Right renal cortex interstitium (tissue), 3 donors: ENCODE measurements at regions not wholly inside any gene's neighbourhood (a gene's known extent, or its start where the extent isn't known, plus 50 kb on each side); places are given as distances from the start of the nearest gene placed in this dataset.

Experiments used
- DNase-seq, 3 donors: peaks; one replicate each; pipeline ENCODE4 v3.0.0-alpha.2; 2013; ENCODE audit warnings: low read depth in 3 of 3, low spot score in 2 of 3

GRCh38 chr3:76842216-76842615 lies 197.7 kb upstream of the ROBO2 start:
- DNase-seq, result no peak

DNA sequence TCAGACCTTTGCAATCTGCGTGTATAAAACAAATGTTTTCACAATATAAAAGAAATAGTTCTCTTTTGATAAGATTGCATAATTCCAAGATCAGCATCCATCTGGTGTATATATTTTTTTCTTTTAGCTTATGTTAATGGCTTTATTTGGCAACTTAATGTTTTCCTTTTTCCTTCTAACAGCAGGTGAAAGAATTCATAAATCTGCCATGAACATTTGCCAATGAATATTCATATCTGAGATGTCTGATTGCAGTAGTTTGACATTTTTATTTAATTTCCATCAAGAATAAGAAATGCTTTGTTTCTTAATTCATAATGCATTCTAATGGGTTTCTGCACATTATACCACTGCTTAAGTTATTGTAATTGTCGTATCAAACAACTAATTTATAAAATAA lies 184.4 kb upstream of the ROBO2 start:
- no peak for DNase-seq

DNA sequence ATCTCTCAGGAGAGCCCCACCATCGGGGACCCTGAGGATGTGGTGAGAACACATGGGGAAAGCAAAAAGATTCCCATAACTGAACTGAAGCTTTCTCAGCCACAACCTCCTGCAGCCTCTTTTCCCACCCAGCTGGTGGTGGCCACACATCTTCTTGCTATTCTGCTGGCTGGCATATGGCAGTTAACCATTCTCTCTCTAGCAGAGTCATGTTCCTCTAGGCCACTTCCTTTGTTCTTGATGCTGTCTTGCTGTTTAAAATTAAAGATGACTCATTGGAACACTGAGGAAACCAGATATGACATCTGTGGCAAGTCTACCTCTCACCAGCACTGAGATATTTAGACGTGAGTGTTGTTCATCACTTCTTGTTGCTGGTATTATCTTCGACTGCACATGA lies 180.3 kb upstream of the ROBO2 start:
- no peak for DNase-seq

DNA sequence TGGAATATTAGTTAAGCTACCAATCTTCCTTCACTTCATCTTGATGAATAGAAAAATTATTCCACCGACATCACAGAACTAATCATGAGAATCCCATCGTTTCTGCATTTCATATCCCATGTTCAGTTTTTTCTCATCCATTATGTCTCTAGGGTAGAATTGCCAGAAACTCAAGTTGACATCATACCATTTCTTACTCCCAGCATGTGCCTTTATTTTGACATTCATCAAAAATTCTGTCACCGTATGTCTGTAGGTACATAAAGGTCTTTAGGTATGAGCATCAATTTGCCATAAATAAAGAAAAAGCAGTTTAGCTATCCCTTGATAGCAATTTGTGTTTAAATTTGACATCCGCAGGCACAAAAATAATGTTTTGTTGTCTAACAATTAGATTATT lies 175.5 kb upstream of the ROBO2 start:
- no peak for DNase-seq

DNA sequence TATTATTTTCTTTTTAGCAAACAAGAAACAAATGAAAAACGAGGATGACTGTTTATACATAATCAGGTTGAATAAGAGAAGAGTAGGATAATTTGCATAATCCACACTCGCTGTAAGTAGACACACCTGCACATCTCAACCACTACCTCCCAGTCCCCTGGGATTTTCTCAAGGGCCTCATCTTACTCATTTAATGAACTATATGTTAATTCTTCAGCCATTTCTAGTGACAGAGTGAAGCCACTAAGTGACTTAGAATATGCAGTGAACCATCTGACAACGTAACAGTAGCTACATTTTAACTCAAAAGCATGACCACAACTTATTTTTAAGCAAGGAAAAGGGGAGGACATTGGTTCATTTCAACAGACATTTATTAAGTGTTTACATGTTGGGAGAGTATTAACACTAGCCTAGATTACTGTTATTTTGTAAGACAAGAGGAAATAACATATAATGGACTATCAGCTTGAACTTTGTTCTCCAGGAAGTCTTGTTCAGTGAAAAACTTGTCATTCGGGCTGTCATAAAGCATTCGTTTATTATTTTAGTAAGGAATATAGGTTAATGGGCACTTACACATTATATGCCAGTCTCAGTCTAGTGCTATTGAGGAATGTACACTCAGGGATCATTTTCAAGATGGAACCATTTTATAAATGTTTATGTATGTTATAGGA lies 173.0 kb upstream of the ROBO2 start:
- DNase-seq, result no peak

- no peak for DNase-seq
Observed at GRCh38 chr3:76869726-76870384, 170.0 kb upstream of the ROBO2 start.

DNA sequence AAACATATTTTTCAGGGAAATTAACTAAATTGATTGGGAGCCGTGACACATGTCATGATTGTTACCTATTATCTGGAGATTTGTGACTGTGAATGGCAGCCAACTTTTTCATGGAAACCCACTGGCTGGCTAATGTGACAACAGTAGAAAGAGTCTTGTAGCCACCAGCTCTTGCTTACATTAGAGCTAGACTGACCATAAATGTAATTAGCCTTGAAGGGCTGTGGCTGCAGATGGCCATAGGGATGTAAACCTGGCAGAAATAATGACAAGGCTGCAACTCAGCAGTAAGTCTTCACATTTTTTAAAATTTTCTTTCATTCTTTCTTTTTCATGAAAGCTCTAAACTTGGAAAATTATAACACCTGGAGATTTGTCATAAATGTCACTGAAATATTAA lies 168.2 kb upstream of the ROBO2 start:
- DNase-seq, result no peak

GRCh38 chr3:76872999-76873398 lies 166.9 kb upstream of the ROBO2 start:
- DNase-seq, result no peak

DNA sequence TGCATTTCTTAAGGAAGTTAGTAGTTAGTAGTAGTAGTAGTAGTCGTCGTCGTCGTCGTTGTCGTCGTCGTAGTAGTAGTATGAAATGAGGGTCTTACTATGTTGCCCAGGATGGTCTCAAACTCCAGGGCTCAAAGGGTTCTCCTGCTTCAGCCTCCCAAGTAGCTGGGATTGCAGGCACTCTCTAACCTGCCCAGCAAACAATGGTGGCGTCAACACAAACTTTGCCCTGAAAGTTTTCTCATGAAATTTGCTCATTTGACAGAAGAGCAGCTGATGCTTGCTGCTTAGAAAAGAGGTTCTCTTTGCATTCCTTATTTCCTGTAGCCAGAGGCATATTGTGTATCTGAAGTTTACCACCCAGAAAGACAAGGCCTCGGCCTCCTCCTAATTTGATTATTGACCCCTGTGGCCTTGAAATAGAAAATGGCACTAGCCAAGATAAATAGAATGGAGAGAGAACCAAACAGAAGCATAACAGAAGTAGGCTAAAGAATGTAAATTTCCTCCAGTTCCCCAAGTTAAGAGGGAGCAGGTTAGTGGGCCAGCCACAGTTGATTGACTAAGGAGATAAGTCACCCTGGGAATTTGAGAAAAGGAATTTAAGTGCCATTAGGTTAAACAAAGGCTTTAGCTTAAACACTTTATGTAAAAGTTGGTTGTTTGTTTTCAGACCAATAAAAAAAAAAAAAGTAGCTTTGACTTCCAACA lies 166.2 kb upstream of the ROBO2 start:
- DNase-seq, result no peak

DNA sequence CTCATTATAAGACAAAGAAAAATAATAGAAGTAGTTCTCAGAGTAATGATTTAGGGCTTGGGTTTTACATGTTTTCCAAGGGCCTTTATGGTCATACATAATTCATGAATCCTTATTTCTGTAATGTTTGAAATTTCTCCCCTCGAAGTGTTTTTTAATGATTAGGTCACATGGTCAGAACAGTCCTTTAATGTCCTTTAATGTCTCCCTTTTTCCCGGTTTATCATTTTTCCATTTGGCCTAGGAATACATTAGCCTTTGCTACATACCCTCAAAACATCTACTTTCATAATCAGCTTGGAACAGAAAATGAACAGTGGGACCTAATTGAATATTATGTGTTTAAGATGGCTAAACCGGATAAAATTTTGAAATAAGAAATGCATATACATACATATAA lies 159.9 kb upstream of the ROBO2 start:
- no peak for DNase-seq

DNA sequence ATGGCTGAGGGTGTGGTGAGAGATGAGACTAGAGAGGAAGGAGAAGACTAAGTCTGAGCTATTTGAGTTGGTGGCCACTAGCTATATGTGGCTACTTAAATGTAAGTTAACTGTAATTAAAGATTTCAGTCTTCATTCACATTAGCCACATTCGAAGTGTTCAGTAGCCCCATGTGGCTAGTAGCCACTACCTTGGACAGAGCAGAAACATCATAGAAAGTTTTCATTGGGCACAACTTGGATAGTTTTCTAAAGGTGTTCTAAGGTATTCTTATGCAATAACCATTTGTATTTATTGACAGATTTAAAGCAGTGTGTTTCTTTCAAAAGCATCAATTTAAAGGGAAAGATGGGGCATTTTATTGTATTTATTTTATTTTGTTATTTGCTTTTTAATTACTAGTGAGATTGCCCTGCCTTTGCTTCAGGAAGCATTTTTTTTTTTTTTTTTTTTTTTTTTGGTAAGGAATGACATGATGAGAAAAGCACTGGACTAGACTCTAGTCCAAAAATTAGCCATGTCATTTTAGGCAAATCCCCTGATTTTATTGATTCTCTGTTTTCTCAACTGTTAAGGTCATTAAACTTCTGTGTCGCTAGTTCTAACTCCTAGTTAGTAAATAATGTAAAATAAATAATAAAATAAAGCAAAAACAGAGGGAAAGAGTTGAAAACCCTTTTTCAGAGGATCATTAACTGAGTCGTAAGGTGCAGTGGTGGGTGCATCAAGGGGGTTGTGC lies 153.0 kb upstream of the ROBO2 start:
- DNase-seq, result no peak

- DNase-seq, result no peak
Observed at GRCh38 chr3:76888856-76889255, 151.0 kb upstream of the ROBO2 start.

DNA sequence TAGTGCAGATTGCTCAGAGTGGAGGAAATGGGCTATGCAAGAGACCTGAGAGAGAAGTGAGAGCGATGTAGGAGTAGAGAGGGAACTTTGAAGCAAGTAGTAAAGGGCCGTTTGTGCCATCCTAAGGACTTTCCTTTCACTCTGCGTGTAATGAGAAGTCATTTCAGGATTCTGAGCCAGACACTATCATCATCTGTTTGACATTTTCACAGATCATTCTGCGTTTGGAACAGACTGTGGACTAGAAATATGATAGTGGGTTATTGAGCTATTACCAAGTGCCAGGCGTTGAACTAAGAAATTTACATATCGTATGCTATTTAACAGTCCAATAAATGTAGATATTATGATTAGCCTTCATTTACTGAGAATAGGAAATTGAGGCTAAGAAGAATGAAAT lies 150.0 kb upstream of the ROBO2 start:
- no peak for DNase-seq

GRCh38 chr3:76897076-76897475 lies 142.8 kb upstream of the ROBO2 start:
- DNase-seq, result no peak

GRCh38 chr3:76900596-76900995 lies 139.3 kb upstream of the ROBO2 start:
- DNase-seq, result no peak

DNA sequence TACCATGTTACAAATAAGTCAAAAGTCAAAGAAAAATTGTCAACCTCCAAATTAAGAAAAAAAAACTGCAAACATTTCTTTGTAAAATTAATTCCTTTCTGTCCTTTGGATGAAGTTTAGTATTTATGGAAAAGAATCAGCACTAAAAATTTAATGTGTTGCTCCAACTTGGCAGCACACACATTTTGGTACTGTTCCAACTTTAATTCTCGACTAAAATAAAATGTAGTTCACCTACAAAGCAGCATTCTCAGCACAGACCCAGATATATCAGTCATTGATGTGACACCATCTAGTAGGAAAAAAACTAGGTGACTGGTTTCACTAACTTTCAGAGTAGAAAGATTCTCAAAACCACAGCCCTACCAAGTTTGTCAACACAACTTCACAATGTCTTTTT lies 131.7 kb upstream of the ROBO2 start:
- no peak for DNase-seq

- DNase-seq, result peak; percentile 41 to 47 (median 44)
Observed at GRCh38 chr3:76912841-76913383, 127.0 kb upstream of the ROBO2 start.

DNA sequence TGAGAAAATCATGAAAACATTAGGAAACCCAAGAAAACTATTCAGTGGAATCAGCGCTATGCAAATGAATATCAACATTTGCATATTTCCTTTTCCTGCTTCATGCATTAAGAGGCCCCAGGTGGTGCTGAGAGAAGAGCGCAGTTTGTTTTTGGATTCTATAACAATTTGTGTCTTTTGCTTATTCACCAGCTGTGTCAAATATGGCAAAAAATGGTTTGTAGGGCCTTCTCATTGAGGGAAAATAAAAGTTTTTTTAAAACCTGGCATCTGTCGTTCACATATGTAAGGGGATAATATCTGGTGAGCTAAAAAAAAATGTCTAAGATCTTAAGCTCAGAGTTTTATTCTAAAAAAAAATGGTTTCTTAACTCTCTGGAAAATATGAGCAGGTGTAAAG lies 122.5 kb upstream of the ROBO2 start:
- no peak for DNase-seq

- DNase-seq, result no peak
Observed at GRCh38 chr3:76920511-76920910, 119.4 kb upstream of the ROBO2 start.

DNA sequence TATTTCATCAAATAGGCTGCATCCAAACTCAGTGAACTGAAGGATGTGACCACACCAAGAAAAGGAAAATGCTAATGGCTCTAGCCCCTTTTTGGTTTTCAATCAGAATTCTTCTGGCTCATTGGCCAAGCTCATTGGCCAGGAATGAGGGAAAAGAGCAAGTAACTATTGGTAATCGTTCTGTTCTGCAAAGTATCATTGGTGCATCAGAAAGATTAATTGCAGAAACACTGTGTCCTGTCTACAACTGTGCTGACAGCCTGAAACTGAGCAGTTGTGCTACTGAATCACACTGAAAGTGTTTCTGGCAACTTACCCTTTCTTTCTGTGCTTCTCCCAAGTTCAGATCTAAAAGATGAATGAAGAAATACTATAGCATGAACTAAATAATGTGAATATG lies 116.4 kb upstream of the ROBO2 start:
- DNase-seq, result no peak

- DNase-seq, result no peak
Observed at GRCh38 chr3:76930712-76931111, 109.2 kb upstream of the ROBO2 start.
